ENCODE measurements at regions not wholly inside any gene's neighbourhood (a gene's known extent, or its start where the extent isn't known, plus 50 kb on each side); places are given as distances from the start of the nearest gene placed in this dataset.

DNA sequence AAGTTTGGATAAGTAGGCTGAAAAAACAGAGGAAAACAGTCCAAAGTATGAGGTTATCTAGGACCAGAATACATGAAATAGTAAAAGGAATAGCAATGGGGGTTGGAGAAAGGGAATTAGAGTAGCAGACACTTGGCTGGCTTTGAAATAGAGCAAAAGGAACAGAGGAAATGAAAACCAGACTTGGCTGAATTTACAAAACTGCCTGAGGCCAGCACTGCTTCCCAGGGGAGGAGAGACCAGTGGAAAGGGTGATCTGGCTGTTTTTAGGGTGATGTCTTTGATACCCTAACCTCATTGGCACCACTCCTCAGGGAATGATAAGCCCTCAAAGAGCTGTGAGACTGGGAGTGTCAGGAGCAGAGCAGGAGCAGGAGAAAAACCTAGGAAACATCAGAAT is 413.4 kb upstream of the SLC30A5 start:
- intact Hi-C loops (cut with DNase I; ENCODE audit: low total_unique reads): no loop called here
- no peak for DNase-seq

DNA sequence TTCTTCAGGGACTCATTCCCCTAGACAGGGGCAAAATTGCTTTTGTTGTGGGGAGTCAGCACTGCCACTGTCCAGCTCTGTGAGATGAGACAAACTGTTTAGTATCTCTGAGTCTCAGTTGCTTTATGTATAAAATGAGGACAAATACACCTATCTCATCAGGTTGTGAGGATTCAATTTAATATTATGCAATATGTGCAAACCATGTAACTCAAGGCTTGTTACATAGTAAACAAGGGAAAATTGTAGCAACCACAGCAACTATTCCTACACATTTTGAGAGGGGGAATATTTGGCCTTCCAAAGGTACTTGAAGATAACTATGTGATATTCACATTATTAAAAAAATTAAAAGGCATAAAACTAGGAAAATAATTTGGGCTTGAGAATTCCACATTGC is 411.9 kb upstream of the SLC30A5 start:
- Histone ChIP-seq H3K9me3 (no peaks in the 10 kb centered on the region), H3K27me3 (no peaks in the 10 kb centered on the region), H3K36me3 (no peaks in the 10 kb centered on the region), H3K4me1 (peaks cover 0 to 19% (median 0%) of the 10 kb centered on the region in 4 donors), H3K4me3 (no peak overlapping the region), H3K27ac (no peak overlapping the region)
- DNase-seq: no peak
- intact Hi-C loops (cut with DNase I; ENCODE audit: low total_unique reads): no loop called here
- TF ChIP-seq, protein P1, sequence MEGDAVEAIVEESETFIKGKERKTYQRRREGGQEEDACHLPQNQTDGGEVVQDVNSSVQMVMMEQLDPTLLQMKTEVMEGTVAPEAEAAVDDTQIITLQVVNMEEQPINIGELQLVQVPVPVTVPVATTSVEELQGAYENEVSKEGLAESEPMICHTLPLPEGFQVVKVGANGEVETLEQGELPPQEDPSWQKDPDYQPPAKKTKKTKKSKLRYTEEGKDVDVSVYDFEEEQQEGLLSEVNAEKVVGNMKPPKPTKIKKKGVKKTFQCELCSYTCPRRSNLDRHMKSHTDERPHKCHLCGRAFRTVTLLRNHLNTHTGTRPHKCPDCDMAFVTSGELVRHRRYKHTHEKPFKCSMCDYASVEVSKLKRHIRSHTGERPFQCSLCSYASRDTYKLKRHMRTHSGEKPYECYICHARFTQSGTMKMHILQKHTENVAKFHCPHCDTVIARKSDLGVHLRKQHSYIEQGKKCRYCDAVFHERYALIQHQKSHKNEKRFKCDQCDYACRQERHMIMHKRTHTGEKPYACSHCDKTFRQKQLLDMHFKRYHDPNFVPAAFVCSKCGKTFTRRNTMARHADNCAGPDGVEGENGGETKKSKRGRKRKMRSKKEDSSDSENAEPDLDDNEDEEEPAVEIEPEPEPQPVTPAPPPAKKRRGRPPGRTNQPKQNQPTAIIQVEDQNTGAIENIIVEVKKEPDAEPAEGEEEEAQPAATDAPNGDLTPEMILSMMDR (IDR thresholded peaks at IDR 0.05): no peak

More for the DNA sequence above, 413.4 kb upstream of the SLC30A5 start:
- TF ChIP-seq, protein P1 (IDR thresholded peaks at IDR 0.05): no peak
- H3K36me3 ChIP-seq: no peaks in the 10 kb centered on the region
- no peak overlapping the region for H3K4me3 ChIP-seq
- no peaks in the 10 kb centered on the region for H3K27me3 ChIP-seq
- no peak overlapping the region for H3K27ac ChIP-seq
- no peaks in the 10 kb centered on the region for H3K9me3 ChIP-seq
- H3K4me1 ChIP-seq: peaks cover 0 to 19% (median 0%) of the 10 kb centered on the region in 4 donors

DNA sequence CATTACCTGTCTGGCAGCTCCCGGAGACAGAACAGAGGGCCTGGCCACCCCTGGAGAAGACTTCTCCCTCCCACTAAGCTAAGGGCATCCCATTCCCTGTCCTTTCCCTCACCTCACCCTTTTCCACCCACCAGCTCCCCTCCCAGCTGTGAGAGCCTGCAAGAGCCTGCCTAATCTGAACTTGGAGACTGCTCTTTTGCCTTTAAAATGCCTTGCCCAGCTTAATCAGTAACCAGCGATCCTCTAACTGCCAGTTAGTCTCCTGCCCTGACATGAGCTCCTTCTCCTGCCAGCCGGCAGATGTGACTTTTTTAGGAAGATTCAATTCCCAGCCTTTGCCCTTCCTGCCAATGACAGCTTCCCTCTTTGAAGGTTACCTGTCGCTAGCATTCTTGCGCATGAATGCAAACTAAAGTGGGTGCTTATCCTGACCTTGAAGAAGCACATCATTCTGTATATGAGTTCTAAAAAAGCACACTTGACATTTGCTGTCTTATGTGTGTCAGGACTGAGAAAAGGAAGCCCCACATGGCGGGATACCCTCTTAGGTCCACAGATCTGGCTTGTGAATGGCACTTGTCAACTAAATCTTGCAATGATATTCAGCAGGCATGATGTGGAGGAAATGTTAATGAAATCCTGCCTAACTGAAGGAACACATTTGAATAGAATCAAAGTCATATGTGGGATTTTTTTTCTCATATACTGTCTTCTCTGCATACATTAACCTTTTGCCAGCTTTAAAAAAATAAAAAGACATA is 411.2 kb upstream of the SLC30A5 start:
- TF ChIP-seq, protein P1 (IDR thresholded peaks at IDR 0.05): no peak
- H3K27me3 ChIP-seq: no peaks in the 10 kb centered on the region
- H3K36me3 ChIP-seq: no peaks in the 10 kb centered on the region
- H3K4me1 ChIP-seq: peaks cover 0 to 19% (median 0%) of the 10 kb centered on the region in 4 donors
- intact Hi-C loops (cut with DNase I; ENCODE audit: low total_unique reads): no loop called here
- no peak for DNase-seq
- no peaks in the 10 kb centered on the region for H3K9me3 ChIP-seq
- no peak overlapping the region for H3K27ac ChIP-seq
- no peak overlapping the region for H3K4me3 ChIP-seq

DNA sequence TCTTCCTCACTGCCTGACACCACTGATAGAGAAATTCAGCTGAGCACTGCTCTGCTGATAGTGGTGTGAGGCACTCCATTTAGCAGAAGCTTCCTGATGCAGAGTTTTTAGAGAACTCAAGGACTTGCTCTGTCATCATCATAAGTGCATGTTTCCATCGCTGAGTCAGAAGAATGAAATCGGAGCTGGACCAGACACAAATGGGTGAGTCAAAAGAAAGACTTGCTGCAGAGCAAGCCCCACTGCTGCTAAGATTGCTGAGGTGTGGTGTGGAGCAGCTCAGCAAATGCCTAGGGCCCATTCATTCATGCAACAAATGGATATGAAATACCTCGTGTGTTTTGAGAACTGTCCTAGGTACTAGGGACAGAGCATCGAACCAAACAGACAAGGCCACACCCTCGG is 410.2 kb upstream of the SLC30A5 start:
- no peak overlapping the region for H3K27ac ChIP-seq
- no peaks in the 10 kb centered on the region for H3K36me3 ChIP-seq
- no peaks in the 10 kb centered on the region for H3K9me3 ChIP-seq
- H3K4me1 ChIP-seq: peaks cover 0 to 19% (median 0%) of the 10 kb centered on the region in 4 donors
- peak in 1 of 2 donors; percentile 27 for DNase-seq
- TF ChIP-seq, protein P1 (IDR thresholded peaks at IDR 0.05): no peak
- H3K4me3 ChIP-seq: no peak overlapping the region
- no peaks in the 10 kb centered on the region for H3K27me3 ChIP-seq
- intact Hi-C loops (cut with DNase I; ENCODE audit: low total_unique reads): no loop called here

DNA sequence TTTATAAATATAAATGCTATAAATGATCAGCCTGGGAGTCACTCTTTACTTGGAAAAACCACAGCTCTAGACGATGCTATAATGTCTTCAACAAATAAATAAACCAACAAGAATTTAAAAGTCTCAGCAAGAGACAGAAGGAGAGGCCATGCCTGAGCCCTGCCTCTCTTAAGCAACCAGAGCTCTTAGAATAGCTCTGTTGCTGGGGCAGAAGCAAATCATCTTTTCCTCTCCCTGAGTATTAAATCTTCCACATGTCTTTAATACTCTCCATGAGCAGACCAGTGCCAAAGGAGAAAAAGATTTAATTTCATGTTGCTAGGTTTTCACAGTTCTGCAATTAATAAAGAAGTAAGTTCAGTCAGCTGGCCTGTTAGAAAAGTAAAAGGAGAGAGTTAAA is 408.0 kb upstream of the SLC30A5 start:
- no peaks in the 10 kb centered on the region for H3K36me3 ChIP-seq
- H3K27me3 ChIP-seq: no peaks in the 10 kb centered on the region
- peaks cover 0 to 11% (median 0%) of the 10 kb centered on the region in 4 donors for H3K4me1 ChIP-seq
- H3K27ac ChIP-seq: no peak overlapping the region
- no peak overlapping the region for H3K4me3 ChIP-seq
- no peaks in the 10 kb centered on the region for H3K9me3 ChIP-seq
- intact Hi-C loops (cut with DNase I; ENCODE audit: low total_unique reads): no loop called here
- TF ChIP-seq, protein P1 (IDR thresholded peaks at IDR 0.05): no peak
- DNase-seq: no peak
